CMK (cell line): ENCODE measurements at regions not wholly inside any gene's neighbourhood (a gene's known extent, or its start where the extent isn't known, plus 50 kb on each side); places are given as distances from the start of the nearest gene placed in this dataset.

Experiments
- DNase-seq: peaks from one replicate; pipeline ENCODE4 v3.0.0-alpha.2; 2010; ENCODE audit warnings: low read depth

DNA sequence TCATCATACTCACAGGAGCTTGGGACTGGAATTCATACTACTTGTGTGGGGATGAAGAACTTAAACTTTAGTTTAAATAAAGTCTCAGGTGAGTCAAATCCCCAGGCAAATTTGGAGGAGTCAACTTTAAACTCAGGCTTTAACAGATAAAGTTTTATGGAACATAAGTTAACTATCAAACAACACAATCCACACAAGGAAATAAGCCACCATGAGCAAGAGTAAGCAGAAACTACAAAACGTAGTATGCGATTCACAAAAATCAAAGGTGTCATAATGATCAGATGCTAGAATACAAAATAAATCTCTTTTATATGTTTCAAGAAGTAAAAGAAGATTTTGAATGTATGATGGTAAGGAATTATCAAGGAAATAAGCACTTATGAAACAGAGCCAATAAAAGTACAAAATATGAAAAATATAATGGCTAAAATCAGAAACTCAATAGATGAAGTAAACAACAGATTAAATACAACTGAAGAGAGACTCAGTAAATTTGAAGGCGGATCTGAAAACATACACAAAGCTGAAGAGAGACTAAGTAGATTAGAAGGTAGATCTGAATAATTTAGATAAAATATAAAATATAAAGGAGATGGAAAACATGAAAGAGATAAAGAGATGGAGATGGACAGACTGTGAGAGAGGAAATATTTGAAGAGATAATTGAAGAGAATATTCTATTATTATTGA lies 97.5 kb upstream of the TWIST2 start:
- DNase-seq: no peak

DNA sequence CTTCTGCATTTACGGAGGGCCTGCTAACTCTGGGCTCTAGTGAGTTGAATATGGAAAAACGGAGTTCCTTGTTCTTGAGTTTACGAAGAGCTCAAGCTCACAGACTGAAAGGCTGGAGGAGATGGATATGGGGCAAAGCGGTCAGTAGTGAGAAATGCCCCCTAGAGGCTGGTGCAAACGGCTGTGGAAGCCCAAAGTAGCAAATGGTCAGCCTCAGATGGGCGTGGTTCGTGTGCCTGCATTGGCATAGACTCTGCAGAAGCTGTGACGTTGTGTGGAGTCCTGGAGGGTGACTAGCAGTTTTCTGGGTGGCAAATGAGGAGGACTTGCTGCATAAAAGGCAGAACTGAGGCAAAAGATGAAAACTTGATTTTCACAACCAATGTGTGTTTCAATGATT lies 93.6 kb upstream of the TWIST2 start:
- DNase-seq: no peak

DNA sequence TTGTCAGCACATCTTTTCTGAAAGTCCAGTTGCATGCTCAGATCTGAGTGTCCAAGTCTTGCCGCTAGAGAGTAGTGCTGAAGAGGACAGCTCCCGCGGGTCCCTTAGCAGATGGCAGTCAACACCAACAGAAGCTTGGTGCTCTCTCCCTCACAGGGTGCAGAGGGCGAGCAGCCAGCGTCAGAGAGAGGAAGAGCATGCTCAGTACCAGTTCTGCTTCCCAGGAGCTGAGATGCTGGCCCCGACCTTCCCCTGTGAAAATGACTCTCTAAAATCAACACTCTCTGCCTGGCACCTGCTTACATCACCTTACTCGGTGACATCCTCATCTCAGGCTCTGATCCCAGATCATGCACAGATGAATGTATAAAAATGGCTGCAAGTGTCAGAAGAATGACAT lies 86.0 kb upstream of the TWIST2 start:
- no peak for DNase-seq

DNA sequence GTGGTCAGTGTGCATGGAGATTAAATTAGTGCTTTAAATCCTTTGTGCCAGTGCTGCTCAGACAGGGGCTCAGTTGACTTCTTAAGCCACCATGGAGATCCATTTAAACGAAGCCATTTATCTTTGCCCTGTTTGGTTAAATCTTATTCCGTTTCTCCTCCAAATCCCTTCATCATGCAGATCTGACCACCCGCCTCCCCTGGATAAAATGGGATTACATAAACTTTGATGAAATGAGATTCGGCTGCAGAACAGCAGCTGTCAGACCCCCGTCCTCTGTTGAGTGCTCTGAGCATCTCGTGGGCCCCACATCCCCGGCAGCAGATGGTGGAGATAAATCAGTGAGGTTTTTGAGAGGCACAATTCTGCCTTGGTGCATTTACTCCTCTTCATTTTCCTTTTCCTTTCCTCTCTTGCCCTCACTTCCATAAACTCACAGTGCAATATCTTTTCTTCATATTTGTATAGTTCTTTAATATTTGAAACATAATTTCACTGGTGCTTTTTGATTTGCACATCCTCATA lies 84.4 kb upstream of the TWIST2 start:
- DNase-seq: no peak

DNA sequence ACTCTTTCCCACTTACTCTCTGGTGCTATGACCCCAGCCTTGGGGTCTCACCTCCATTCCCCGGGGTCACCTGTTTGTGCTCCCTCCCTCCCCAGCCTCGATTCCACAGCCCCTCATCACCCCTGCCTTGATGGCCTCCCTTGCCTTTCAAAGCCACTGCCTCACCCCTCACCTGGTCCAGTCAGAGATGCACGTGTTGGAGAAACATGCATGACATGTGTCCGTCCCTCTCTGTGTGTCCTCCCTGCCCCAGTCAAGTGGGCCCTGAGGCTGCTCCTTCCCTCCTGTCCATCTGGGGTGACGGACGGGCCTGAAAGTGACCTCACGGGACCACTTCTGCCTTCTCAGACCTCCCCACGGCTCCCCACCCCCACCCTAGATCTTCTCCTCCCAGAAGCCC lies 82.3 kb upstream of the TWIST2 start:
- DNase-seq: no peak

DNA sequence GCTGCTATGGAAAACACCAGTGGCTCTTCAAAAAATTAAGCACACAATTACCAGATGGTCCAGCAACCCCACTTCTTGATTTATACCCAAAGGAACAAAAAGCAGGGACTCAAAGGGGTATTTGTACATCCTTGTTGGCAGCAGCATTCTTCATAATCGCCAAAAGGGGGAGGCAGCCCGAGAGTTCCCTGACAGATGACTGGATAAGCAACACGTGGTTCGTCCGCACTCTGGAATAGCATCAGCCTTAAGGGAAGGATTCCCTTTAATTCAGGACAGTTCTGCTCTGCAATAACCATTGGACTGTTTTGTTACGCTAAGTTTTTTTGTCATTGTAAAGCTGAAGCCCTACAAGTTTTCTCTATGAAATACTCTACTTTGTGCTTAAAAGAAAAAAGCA lies 76.7 kb upstream of the TWIST2 start:
- DNase-seq: no peak

DNA sequence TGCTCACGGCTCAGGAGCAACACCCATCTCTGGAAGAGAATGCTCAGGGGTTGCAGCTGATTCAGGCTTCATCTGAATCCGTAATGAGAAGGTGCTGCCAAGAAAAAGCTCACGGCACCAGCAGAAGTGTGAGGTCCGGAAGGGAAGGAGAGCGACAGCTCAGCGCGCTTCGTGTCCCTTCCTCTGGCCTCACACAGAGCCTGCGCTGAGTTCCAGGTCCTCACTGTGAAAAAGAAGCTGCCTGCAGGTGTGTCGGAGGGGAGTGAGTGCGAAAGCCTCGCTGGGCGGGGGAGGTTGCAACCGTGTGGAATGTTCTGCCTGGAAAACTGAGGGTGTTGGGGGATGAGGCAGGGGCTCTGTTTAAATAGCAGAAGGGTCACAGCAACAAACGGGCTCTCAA lies 76.2 kb upstream of the TWIST2 start:
- DNase-seq: no peak

DNA sequence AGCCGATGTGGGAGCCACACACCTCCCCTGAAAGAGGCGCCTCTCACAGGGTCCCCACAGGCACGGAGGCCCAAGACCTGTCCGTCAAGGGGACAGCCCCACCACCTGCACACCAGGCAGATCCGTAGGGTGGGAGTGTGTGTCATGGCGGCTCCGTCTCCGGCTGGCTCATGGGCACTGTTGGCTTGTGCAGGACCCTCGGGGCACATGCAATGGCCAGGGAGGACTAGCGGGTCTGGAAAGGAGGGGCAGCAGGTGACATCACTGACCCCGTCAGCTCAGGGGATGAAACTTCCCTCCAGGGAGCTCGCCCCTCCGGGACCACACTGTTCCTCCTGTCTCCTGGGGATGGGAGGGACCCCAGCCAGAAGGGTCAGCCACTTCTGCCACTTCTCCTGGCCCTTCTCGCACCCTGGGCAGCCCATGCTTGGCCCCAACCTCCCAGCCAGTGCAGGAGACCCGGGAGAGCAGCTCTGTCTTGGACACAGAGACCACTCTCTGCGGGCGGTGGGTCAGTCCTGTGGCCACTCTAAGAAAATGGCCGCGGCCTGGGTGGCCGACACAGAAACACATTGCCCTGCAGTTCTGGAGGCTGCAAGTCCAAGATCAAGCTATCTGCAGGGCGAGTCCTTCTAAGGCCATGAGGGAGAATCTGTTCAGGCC lies 75.1 kb upstream of the TWIST2 start:
- no peak for DNase-seq

DNA sequence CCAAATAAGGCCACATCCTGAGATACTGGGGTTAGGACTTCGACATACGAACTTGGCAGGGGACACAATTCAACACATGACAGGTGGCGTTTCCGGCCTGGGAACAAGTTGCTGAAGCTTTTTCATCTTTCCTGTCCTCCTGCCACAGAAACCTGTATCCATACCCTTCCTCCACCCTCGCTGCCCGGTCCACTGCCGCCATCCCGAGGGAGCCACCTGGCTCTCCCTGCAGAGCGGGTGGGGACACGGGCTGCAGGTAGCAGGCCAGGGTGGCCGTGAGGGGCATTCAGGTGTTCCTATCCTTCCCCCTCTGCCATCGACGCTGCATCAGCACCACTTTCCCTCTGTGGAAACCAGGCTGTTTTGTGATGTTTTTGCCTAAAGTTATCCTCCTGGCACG lies 74.4 kb upstream of the TWIST2 start:
- DNase-seq: no peak

DNA sequence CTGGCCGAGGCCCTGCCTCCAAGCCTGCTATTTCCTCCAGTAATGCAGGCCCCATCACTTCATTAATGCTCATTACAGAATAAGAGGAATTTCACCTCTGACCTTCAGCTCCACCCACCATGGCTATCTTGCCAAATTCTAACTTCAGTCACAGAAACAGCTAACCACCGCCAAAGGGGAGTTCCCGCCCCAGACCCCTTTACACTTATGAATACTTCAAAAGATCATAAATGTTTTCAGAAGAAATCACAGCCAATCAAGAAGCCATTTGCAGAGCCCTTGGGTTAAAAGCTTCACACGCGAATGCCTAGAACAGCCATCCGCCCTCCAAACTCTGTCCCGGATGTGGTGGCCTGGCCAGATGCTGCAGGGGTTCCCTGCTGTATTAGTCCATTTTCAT lies 73.8 kb upstream of the TWIST2 start:
- no peak for DNase-seq

DNA sequence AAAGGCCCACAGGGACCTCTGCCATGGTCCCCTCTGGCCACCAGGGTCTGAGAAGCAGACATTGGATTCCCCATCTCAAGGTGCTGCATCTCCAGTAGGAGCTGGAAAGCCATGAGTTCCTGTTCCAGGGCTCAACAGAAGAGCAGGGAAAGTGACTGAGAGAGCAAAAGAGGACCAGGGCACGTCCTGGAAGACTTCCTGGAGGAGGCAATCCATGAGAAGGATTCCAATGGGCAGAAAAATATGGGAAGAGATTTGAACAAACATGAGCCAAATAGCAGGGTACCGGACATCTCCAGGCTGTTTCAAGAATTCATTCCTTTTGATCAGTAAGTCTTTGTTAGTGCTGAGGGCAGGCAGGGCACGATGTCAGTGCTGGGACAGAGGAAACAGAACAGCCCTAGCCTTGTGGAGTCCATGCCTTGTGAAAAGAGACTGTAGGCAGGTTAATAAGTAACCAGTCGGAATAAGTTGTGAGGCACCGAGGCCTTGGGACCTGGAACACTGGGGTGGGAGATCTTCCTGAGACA lies 72.8 kb upstream of the TWIST2 start:
- no peak for DNase-seq

DNA sequence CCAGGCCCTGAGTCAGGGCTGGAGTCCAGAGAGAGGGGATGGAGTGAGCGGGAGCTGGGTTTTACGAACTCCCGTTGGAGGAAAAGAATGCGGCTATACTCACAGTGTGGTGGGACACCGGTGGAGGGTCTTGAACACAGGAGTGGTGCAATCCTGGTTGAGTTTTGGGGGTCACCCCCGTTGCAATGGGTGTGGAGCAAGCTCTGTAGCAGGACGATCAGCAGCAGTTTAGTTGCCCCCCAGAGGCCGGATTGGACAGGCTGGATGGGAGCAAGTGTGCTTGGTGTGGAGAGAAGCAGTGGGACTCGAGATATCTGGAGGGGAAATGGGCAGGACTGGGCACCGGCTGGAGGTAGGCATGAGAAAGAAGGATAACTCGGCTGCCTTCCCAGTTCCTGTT lies 72.3 kb upstream of the TWIST2 start:
- no peak for DNase-seq

DNA sequence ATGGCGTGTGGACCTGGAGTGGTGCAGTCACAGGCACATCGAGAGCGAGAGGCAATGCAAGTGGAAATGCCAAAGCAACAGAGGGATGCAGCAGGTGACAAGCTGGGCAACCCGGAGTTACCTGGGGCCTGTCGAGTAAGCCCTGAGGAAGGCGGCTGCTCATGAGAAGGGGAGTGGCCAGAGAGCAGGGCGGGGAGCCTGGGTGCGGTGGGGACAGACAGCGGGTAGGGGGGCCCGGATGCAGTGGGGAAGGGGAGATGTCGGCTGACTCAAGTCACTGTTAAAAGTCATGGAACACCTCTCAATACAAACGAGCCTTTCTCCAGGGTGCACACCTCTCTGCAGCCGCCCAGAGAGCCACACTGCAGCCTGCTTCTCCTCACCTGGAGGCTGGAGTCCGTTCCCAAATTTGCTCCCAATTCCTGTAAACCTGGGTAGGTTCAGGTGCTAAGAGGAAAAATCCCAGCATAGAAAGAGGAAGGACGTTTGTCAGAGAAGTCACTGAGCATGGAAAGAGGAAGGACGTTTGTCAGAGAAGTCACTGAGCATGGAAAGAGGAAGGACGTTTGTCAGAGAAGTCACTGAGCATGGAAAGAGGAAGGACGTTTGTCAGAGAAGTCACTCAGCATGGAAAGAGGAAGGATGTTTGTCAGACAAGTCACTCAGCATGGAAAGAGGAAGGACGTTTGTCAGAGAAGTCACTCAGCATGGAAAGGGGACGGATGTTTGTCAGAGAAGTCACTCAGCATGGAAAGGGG lies 71.7 kb upstream of the TWIST2 start:
- DNase-seq: no peak

DNA sequence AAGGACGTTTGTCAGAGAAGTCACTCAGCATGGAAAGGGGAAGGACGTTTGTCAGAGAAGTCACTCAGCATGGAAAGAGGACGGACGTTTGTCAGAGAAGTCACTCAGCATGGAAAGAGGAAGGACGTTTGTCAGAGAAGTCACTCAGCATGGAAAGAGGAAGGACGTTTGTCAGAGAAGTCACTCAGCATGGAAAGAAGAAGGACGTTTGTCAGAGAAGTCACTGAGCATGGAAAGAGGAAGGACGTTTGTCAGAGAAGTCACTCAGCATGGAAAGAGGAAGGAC lies 71.2 kb upstream of the TWIST2 start:
- peak; percentile 2 for DNase-seq

DNA sequence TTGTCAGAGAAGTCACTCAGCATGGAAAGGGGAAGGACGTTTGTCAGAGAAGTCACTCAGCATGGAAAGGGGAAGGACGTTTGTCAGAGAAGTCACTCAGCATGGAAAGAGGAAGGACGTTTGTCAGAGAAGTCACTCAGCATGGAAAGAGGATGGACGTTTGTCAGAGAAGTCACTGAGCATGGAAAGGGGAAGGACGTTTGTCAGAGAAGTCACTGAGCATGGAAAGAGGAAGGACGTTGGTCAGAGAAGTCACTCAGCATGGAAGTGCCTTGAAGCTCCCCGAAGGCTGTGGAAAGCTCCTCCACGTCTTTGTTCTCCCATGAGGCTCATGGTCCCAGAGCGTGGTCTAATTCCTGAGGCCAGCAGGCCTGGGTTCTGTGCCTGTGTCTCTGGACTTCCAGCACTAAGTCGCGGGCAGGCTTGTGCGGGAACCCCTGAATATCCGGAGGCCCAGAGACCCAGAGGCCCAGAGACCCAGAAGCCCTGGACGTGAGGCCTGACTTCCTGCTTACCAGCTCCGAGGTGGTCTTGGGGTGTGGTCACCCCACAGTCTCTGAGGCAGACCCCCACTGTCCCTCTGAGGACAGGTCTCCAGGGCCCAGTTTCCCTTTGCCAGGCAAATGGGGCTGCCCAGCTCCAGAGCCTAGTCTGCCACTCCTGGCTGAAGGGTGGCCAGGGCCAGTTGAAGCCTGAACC lies 70.4 kb upstream of the TWIST2 start:
- DNase-seq: peak; percentile 31

DNA sequence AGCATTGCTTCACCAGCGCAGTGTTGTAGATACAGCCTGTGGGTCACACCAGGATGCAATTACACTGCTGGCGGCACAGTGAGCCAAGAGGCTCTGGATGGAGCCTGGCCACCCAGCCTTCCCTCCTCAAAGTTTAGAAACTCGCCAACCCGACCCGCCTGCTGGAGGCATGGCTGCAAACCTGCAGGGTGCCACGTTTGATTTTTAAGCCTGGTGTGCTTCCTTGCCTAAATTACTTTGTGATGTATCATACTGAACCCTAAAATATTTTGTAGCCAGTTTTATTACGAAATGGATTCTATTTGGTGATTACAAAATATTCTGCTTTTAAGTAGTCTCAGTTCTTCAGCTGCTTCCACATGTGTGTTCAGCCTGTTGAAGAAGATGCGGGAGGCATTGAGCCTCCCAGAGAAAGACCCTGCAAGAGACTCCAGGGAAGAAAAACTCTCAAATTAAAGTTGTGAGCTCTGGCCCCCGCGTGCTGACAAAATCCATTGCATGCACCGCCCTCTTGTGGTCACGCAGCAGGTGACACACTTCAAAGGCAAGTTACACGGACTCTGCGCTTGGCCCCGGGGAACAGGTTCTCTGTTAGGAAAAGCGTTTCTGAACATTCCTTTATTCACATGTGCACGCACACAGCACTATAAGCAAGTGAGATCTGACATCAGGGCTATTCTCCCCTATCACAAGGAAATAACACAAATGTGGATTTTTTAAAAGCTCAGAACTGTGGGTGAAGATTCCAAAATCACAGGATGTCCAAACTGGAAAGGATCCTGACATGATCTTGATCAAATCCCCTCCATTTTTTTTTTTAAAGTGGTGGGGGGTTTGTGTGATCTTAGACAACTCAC lies 63.0 kb upstream of the TWIST2 start:
- peak; percentile 11 for DNase-seq

DNA sequence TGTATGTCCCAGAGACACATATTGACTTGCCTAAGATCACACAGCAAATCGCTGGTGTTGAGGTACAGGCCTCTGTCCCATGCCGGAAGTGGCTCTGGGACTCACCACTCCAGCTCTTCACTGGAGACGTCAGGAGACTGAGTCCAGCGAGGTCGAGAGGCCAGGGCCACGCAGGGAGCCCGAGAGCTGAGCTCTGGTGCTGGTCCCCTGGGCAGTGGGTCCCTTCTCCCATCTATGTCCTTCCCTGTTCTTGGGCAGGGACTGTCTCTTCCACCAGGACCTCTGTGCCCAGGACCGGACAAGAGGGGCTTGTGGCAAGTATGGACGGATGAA lies 62.4 kb upstream of the TWIST2 start:
- no peak for DNase-seq

DNA sequence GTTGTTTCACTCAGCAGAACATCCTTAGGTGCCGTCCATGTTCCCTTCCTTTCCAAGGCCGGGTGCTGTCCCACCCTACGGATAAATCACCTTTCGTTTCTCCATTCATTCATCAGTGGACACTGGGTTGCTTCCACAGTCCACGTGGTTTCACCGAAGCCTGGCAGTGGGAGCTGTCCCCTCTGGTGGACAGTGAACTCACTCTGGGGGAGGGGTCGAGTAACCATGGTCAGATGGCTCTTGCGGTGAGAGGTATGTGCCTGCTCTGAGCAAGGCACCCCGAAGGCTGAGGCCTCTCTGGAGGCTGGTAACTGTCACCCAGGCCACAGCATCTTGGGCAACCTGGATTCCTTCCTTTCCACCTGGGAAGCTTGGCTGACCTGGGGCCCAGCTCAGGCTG lies 61.5 kb upstream of the TWIST2 start:
- no peak for DNase-seq

DNA sequence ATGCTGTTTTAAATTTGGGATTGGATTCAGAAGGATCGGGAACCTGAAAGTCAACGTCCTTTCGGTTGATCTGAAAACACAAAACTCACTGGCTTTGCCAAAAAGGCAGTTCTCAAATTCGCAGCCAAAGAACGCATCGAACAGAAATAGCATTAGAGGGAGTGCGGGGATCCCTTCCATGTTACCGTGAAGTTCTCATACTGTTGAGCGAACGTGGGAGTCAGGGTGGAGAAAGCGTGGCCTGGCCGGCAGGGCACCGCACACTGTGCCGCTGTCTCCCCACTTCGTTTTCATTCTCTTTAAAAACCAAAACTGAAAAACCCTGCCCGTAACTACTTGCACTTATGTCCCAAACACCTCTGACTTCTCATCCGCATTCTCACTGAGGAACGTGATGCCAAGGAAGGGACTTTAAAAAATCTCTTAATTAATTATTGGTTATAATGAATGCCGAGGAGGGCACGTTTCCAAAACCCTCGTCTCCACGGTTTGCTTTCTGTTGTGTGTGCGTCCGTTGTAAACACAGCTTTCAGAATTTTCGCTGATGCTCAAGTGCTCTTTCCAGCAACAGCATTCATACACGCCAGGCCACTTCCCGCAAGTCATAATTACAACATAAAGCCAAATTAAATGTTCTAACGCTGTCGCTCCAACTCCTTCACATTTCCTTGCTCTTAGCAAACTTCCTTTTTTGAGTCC lies 60.9 kb upstream of the TWIST2 start:
- no peak for DNase-seq

DNA sequence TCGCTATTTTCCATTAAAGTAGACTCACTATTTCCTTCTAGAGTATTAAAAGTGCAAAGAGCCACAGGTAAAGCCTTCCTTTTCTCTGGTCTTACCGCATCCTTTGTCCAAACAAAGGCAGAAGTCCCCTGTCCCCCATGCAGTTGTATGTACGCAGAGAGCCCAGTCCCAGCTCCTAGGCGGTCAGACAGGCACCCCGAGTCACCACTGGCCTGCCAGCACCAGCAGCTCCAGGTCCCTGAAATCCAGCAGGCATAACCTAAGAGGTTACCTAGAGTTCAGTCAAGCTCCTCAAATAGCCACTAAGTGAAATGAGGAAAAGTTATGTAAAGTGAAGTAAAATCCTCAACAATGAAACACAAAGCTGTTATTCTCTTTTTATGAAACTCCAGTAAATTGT lies 60.4 kb upstream of the TWIST2 start:
- no peak for DNase-seq

DNA sequence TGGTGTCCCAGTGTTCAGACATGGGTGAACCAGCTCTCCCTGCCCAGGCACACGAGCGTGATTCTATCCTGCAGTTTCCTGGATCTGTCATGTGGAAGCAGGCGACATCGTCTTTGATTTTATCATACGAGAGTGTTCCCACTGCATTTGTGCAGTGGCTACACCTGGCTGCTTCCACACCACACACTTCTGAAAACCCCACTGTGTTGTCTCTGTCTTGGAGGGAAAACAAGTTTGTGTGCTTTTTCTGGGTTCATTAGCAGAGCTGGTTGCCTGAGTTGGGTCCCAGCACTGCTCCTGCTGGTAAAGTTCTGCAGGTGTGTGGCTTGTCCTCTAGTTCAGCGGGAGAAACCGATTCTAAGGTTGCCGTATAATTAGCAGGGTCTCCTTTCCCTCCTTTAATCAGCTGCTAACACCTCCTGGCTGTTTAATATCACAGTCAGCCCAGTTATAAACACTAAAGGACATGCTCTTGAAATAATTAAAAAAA lies 58.5 kb upstream of the TWIST2 start:
- DNase-seq: no peak
